Left renal pelvis (tissue), 4 donors: ENCODE measurements at regions not wholly inside any gene's neighbourhood (a gene's known extent, or its start where the extent isn't known, plus 50 kb on each side); places are given as distances from the start of the nearest gene placed in this dataset.

Experiments
- DNase-seq, 4 donors: peaks; one replicate each; pipeline ENCODE4 v3.0.0-alpha.2; 2013; ENCODE audit warnings: low read depth in 4 of 4, low spot score in 3 of 4

DNA sequence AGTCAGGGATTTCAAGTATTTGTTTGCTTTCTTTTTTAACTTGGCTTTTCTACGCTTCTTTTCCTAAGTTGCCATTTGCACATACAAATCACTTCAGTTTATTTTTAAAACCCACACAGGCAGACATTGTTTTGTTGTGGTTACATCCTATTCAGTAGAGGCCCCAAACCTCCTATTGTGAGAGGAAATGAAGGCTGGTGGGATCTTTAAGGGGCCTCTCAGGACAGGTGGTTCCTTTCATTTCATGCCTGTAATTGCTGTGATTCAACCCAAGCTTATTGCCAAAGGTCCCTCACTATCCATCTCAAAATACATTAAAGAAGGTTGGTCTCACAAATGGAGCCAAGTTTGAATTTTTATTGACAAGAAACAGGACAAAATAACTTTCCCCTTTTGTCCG, 257.1 kb downstream of the ADAMTS20 start:
- no peak for DNase-seq

DNA sequence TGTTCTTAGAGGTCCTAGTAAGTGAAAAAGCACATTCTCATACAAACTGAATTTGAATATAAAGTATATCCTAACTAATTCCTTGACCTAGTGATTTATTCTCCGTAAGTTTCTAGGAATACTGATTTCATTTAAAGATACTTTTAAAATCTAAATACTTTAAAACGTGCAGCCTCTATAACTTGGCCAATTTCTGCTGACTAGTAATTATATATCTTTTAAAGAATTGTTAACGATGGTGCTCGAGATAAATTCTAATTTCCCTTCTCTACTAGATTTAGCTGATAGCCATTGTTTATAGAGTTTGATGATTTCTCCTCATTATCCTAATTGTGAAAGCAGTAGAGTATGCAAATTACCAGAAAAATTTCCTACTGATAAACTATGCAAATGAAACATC, 257.9 kb downstream of the ADAMTS20 start:
- DNase-seq = no peak

DNA sequence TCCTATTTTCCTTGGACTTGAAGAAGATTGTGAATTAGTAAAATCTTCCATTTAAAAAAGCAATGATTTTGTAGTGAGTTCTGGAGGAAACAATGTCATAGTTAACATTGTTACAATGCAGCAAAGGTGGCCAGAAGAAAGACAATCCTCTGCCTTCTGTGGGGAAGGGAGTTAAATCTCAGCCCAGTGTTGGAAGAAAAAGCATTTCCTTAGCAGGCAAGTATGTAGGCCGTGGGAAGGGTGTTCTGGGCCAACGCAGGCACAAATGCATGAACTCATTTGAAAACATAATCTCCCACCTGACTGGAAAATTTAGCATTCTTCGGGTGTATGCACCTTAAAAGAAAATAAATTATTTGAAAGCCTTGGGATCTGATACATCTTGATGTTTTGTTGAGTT, 258.6 kb downstream of the ADAMTS20 start:
- DNase-seq = no peak

DNA sequence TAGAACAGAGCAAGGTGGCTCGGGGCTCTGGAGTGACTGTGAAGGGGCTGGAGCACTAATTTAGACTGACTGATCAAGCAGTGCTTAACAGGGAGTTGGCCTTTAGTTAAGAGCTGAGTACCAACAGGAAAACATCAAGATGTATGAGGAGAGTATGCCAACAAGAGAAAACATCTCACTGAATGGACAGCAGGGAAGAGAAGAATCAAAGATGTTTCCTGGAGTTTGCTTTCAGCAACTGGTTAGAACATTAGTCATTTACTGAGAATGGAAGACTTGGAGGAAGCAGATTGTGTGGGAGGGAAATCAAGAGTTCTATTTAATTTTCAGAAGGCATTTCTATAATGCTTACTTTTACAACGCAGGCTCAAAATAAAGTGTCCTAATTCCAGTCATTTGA, 259.3 kb downstream of the ADAMTS20 start:
- no peak for DNase-seq

DNA sequence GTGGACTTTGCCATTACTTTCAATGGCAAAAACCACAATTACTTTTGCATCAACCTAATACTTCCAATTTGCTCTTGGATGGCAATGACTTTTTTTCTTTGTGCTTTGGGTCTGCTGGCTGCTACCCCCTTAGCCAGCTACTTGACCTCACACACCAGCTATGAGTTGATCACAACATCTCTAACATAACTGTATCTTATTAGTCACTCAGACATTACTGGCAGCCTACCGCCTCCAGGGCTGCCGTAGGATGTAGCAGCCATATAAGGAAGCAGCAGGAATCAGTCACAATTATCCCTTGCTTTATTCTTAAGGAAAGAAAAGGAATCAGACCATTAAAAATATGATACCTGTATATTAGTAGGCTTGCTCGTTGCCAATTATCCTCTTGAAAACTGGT, 260.5 kb downstream of the ADAMTS20 start:
- DNase-seq = no peak

DNA sequence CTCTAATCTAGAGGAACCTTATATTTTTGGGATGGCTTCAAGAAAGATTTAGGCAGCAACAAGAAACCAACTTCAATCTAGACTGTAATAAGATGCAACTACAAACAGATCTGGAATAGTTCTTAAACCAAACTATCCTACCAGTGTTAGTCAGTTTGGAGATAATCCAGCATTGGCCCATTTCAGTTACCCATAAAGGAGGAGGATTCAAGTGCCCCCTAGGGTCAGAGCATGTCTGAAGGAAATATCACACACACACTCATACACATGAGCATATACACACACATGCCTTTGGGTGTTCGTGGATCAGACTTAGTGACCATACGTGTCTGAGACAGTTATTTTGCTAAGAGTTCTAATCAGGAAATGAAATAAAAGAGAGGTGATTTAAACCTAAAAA, 261.2 kb downstream of the ADAMTS20 start:
- no peak for DNase-seq

DNA sequence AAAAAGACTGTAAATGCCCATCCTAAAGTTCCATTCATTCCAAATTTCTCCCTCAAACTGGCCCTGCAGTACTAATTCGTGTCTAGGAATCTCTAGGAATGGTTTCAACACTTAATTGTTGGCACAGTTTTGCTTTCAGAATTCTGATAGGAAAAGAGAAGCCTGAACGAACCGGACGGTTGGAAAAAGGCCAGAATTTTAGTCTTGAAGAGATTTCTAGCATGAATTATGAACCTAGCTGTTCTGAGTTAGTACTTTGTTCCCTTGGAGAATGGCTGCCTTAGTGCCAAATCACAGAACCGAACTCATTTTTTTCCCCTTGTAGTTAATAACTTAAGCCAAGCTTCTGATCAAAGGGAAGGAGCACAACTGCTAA, 262.6 kb downstream of the ADAMTS20 start:
- no peak for DNase-seq

DNA sequence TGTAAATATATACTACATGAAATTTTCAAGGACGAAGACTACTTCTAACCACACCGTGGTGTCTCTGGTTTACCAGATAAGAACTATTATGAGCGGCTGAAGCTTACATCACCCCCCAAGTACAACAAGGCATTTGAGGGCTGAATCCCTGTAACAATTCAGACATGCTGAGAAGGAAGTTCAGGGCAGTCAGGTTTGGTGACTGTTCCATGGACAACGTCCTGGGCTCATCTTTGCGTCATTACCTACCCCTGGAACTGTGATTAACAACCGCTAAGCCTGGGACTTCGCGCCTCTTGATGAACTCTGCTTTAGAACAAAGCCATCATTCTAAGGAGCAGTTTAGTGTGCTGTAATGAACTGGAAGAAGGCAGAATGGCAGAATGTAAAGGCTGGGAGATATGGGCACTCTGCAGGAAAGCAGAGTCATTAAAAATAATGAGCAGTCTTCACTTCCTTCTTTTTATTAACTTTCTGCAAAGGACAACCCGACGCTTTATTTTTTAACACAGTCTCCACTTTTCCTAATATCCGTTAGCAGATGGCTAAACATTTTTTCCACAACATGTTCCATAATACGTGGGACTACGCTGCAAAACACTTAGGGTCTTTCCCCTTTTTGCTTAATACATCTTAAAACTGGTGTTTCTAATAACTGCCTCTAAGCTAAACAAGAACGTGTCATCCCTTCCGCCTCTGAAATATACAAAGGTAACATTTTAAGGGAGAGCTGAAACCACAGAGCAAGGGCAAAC, 263.2 kb downstream of the ADAMTS20 start:
- DNase-seq = no peak

DNA sequence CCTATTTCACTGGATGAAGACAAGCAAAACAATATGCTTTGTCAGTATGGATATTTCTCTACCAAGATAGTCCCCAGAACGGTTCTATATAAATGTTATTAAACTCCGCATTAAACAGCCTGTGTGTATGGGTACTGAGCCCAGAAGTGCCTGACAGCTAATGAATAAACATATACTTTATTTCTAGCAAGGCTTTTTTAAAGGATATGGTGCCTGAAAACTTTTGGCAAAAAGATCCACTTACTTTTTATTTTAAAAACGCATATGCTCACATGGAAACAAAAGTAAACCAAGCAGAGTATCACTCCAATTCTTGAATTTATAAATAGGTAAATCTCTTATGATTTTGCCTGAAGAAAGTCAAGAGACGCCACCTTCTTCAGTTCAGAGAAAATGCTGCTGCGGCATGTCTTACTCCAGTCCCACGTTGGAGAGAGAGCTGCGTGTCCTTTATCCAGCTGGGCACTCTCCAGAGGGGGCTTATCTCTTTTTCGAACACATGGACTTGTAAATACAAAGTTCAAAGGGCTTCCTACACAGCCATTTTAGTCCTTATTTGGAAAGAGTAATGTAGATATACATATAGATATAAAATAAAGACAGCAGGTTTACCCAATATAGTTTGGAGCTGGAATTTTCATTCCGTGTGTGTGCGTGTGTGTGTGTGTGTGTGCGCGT, 264.2 kb downstream of the ADAMTS20 start:
- DNase-seq = no peak

DNA sequence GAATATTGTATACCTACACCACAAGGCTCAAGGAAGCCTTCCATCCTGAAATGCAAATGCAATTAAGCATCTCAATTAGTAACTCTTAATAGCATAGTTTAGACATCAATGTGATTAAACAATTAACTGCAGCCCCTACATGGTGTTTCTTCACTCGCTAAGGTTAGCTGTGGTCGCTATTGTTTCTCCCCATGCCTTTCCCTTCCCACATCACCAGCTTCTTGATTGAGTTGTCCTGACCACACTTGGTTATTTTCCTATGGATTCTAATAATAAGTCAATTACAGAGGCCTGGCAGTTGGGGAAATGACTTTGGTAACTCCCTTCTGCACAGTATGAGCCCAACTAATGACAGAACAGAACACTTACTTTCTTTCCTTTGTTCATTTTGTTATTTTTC, 265.0 kb downstream of the ADAMTS20 start:
- DNase-seq = no peak

DNA sequence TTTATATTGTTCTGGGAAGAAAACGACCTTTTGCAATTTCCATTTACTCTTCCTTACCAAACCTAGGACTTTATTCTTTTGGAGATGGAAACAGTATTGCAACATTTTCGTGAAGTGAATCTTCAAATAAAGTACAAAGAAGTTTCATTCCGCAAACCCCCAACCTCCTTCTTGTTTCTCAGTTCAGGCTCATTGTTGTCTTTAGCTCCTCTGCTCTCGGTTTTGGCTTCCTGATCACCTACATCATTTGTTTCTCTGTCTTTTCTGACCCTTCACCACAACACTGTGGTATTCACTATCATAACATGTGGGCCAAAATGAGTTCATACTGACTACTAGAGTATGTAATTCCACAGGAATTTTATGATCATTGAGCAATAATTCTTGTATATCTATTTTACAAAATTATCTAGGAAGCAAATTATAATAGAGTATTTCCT, 266.8 kb downstream of the ADAMTS20 start:
- no peak for DNase-seq

DNA sequence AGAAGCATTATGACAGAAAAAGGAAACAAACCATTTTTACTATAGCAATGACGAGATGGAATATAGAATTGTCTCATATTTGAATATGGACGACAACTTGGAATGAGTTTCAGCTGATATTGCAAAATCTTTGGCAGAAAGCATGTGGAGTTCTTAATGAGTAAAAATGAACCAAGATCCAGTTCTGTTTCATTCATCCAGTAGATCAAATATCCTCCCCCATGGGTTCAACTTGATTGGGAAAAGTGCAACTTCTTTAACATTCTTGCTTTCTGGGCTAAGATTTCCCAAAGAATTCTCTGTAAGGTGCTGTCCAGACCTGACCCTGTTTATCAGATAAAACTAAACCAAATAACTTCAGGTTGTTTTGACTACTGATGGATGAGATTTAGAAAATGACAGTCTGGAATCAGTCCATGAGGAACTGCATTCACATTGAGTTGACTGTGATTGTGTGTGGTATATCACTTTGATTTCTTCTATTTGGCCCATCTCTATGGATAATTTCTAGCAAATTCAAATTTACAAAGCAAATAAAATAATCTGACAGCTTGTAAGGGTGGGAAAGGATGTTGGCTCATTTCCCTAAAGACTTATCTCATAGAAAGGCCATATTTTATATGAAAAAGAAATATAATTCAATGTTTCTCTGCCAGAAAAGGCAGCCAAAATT, 267.4 kb downstream of the ADAMTS20 start:
- DNase-seq = no peak

DNA sequence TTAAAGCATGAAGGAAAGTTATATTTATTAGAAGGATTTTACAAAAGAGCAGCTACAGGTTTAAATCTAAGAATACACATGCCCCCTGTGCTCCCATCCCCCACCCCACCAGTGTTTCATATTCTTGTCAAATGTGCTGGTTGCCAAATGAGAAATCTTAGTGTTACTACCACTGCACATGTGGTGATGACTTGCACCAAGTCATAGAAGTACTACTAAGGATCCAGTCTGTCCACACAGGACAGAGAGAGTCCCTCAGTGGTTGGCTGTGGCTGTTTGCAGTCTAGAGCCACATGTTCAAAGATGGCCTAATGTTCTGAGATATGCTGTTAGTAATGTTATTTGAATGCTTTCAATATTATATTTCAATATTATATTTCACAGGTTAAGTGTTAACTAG, 268.8 kb downstream of the ADAMTS20 start:
- no peak for DNase-seq

DNA sequence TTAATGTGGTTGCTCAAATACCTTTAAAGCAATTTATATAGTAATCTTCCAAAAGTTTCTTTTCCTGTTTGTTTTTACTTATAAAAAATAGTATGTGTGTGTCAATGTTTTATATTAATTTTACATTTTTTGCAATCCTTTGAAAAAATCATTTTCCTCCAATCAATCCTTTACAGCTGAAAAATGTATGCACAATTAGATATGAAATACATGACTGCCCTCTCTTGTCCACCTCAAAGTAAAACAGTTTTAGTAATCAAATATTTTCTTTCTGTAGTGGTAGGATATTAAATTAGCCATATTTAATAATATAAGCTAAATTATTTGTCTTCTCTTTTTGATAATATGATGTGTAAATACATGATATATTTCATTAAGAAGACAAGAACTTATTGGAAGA, 269.9 kb downstream of the ADAMTS20 start:
- no peak for DNase-seq

DNA sequence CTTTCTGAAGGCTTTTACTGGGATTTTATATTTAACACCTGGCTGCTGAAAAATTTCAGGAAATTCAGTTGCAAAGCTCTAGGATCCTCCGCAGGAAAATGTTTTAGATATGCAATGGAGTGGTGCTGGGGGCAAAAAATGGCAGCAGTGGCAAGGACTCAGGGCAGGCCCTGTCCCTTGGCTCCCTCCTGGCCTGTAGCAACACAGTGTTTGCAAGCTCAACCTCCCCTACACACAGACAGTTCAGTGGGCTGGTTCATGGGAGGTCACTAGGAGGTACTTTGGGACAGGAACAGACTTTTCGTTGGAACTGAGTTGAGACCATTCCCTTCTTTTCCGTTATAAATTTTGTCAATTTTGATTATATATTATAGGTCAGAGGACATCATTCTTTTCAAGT, 270.4 kb downstream of the ADAMTS20 start:
- no peak for DNase-seq

DNA sequence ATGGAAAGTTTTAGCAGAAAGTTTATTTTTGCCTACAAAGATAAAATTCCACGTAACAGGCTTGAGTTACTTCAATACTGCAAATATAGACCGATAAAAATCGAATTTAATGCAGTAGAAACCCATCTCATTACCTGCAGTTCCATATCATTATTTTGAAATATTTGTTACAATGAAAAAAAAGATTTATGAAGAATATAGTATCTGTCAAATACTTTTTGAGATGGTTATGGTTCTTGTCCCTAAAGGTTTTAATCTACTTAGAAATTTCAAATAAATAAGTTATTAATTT, 273.5 kb downstream of the ADAMTS20 start:
- DNase-seq = no peak

DNA sequence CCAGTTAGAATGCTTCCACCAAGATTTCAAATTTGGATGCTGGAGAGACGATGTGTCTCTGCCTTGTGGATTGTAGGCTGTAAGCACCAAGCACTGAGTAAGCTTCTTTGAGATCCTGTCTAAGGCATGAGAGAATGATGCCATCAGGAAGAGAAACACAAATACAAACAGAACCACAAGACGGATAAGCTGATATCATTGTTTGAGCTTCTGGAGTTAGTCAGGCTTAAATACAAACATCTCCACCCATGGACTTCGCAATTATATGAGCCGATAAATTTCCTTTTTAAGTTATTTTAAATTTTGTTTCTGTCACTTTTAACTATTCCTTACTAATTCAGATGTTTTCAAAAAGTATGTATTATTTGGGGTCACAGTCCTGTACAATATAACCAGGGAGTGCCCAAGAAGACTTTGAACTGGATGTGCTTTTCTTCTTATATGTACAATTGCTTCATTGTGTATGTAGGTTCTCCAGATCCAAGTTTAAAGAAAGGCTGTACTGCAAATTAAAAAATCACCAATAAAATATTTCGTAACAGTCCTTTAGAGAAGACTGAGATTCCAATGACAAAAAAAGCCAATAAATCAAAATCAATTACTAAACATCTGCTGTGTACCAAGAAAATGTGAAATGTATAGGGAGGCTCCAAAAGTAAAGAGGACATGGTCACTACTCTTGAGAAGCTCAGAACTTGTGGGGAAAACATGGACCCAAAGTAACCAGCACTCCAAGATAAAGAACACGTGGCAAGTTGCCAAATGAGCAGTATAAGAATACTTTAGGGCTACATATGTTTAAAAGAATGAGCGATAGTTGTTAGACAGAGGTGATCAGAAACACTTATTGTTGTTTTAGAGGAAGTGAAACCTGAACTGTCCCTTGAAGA, 274.1 kb downstream of the ADAMTS20 start:
- no peak for DNase-seq

DNA sequence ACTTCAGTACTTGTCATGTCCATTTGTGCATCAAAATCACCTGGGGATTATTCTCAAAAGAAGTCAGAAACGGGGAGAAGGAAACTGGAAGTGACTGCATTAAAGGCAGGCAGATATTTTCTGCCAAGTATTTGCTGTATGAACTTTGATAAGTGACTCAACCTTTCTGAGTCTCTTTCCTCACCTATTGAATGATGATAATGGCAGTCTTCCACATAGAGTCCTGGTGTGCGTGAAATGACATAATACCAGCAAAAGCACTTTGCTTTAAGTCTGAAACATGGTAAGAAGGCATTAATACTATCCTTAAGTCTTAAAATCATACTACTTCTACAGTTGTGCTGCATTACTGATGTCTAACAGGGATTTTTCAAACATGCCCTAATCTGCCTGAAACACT, 278.5 kb downstream of the ADAMTS20 start:
- DNase-seq = no peak

DNA sequence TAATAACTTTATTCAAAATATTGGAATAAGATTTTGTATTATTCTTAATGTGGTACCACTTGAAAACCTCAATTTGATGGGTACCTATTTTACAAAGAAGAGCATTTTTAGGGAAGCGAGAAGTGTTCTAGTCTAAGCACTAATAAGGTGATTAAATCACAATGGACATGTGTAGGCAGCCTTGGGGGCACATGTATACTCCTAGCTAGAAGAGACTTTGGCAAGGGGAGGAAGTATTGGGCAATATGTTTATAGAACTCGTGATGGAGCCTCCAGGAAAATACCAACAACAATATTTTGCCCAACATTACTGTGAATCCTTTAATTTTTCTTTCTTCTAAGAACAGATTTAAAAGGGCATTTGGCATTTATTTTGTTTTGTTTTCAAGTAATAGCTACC, 280.3 kb downstream of the ADAMTS20 start:
- DNase-seq = no peak

DNA sequence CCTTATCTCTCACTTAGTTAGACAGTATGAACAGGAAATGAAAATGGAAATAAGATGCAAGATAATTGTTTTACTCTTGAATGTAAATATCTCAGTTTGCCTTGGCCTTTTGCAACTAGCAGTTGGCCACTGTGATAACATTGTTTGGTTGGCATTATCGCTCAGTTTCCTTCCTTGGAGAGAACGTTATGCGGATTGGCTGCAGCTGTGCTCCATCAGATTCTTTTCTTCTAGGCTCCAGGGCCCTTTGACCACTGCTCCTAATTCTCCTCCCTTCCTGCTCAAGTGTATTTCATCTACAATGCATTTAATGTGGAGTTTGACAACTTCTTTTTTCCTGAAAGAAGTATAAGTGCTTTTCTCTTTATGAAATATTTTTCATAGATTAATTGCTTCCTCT, 284.2 kb downstream of the ADAMTS20 start:
- no peak for DNase-seq

DNA sequence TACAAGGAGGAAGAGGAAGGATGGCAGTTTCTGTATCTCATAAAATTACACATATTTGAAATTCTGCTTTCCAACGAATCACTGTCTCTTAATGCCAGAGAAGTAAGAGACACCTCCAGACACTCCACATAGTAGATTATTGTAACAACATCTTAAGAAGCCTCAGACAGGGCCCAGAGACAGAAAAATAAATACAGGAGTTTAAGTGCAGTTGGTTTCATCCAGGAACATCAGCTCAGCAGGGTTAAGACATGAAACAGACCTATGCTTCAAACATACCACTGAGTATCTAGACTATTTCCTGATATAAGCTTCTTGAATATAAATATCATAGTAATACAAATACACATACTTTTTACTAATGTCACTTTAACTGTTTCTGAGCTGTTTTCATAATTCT, 290.3 kb downstream of the ADAMTS20 start:
- DNase-seq = no peak
